ENCODE measurements at regions not wholly inside any gene's neighbourhood (a gene's known extent, or its start where the extent isn't known, plus 50 kb on each side); places are given as distances from the start of the nearest gene placed in this dataset.

GRCh38 chr9:73411494-73411893 is 259.8 kb downstream of the ANXA1 start:
- TF ChIP-seq, protein P1, sequence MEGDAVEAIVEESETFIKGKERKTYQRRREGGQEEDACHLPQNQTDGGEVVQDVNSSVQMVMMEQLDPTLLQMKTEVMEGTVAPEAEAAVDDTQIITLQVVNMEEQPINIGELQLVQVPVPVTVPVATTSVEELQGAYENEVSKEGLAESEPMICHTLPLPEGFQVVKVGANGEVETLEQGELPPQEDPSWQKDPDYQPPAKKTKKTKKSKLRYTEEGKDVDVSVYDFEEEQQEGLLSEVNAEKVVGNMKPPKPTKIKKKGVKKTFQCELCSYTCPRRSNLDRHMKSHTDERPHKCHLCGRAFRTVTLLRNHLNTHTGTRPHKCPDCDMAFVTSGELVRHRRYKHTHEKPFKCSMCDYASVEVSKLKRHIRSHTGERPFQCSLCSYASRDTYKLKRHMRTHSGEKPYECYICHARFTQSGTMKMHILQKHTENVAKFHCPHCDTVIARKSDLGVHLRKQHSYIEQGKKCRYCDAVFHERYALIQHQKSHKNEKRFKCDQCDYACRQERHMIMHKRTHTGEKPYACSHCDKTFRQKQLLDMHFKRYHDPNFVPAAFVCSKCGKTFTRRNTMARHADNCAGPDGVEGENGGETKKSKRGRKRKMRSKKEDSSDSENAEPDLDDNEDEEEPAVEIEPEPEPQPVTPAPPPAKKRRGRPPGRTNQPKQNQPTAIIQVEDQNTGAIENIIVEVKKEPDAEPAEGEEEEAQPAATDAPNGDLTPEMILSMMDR (IDR thresholded peaks at IDR 0.05): no peak
- TF ChIP-seq POLR2A (IDR thresholded peaks at IDR 0.05): no peak

Data from testis (tissue), 2 donors.